ENCODE measurements at regions not wholly inside any gene's neighbourhood (a gene's known extent, or its start where the extent isn't known, plus 50 kb on each side); places are given as distances from the start of the nearest gene placed in this dataset.

DNA sequence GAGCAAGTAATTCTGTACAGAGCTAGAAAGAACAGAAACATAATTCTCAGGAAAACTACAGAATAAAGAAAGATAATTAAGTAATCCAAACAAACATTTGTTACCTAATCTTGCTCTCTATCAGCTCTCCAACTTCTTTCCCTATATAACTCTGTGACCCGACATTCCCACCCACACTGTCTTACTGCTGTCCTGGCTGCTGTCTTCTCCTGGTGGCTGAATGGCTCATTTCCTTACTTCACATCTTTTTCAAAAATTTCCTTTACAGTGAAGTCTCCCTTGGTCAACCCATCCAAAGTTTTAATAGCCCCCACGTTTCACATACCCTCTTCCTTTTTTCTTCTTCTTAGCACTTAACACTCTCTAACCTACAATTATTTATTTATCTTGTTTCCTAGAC, 64.0 kb downstream of the HYCC1 start:
- TF ChIP-seq, protein P1, sequence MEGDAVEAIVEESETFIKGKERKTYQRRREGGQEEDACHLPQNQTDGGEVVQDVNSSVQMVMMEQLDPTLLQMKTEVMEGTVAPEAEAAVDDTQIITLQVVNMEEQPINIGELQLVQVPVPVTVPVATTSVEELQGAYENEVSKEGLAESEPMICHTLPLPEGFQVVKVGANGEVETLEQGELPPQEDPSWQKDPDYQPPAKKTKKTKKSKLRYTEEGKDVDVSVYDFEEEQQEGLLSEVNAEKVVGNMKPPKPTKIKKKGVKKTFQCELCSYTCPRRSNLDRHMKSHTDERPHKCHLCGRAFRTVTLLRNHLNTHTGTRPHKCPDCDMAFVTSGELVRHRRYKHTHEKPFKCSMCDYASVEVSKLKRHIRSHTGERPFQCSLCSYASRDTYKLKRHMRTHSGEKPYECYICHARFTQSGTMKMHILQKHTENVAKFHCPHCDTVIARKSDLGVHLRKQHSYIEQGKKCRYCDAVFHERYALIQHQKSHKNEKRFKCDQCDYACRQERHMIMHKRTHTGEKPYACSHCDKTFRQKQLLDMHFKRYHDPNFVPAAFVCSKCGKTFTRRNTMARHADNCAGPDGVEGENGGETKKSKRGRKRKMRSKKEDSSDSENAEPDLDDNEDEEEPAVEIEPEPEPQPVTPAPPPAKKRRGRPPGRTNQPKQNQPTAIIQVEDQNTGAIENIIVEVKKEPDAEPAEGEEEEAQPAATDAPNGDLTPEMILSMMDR (IDR thresholded peaks at IDR 0.05) = no peak
- TF ChIP-seq EZH2 (IDR thresholded peaks at IDR 0.05) = no peak
- TF ChIP-seq EZH2phosphoT487 (IDR thresholded peaks at IDR 0.05) = no peak
